Activated CD8-positive, alpha-beta T cell treated with anti-CD3 and anti-CD28 coated beads, Interleukin-2, amount 10 ng/mL, durations not matched to agents 7 days and 5 days (primary cell): ENCODE measurements at regions not wholly inside any gene's neighbourhood (a gene's known extent, or its start where the extent isn't known, plus 50 kb on each side); places are given as distances from the start of the nearest gene placed in this dataset.
"Not testable (repeated sequence)": the region's sequence is repeated elsewhere in the genome, so short reads cannot be mapped to it uniquely, and the experiment has no call there.

Source experiments
- ATAC-seq: fragments of 150-1000 bp; cut with Tn5 transposase; one replicate; pipeline ENCODE4 v1.10.0; 2021; ENCODE audit warnings: moderate library complexity
- CTCF ChIA-PET: fragments of 350-600 bp; sonication (Branson Sonifier 250); formaldehyde crosslinking; loops from one replicate; lab custom pipeline; 2021; ENCODE audit warnings: antibody characterized with exemption; lab: Charles Lee
- POLR2A ChIA-PET: fragments of 350-600 bp; sonication (Branson Sonifier 250); formaldehyde crosslinking; loops from one replicate; lab custom pipeline; 2021; ENCODE audit warnings: antibody characterized with exemption; lab: Charles Lee
- DNase-seq: peaks from one replicate; pipeline ENCODE4 v3.0.0-alpha.2; 2020
- H3K27ac Mint-ChIP-seq: one replicate; pipeline ENCODE4 v1.8.0; 2021; ENCODE audit warnings: mild to moderate bottlenecking, mixed read lengths
- H3K27me3 Mint-ChIP-seq: one replicate; pipeline ENCODE4 v1.8.0; 2021; ENCODE audit warnings: low read depth, mixed read lengths
- H3K36me3 Mint-ChIP-seq: one replicate; pipeline ENCODE4 v1.8.0; 2021; ENCODE audit warnings: low read depth, mixed read lengths
- H3K4me1 Mint-ChIP-seq: one replicate; pipeline ENCODE4 v1.8.0; 2021; ENCODE audit warnings: low read depth, mixed read lengths
- H3K4me3 Mint-ChIP-seq: one replicate; pipeline ENCODE4 v1.8.0; 2021; ENCODE audit warnings: mild to moderate bottlenecking, mixed read lengths
- H3K9me3 Mint-ChIP-seq: one replicate; pipeline ENCODE4 v1.8.0; 2022; ENCODE audit warnings: mixed read lengths; ENCODE audit not compliant: insufficient read depth

- CTCF ChIA-PET = no interaction called here
- Mint-ChIP-seq H3K27me3 (no peaks in the 10 kb centered on the region), H3K4me1 (no peaks in the 10 kb centered on the region), H3K4me3 (no peak overlapping the region), H3K36me3 (no peaks in the 10 kb centered on the region), H3K9me3 (no peaks in the 10 kb centered on the region), H3K27ac (no peak overlapping the region)
- ATAC-seq = no peak
- POLR2A ChIA-PET = no interaction called here
- DNase-seq = no peak
Measured at GRCh38 chr1:5781079-5781478, 211.1 kb downstream of the NPHP4 start.

GRCh38 chr1:5780324-5780716, 211.9 kb downstream of the NPHP4 start:
- CTCF ChIA-PET = no interaction called here
- DNase-seq = no peak
- H3K4me3 Mint-ChIP-seq = no peak overlapping the region

GRCh38 chr1:5779608-5780323, 212.5 kb downstream of the NPHP4 start:
- Mint-ChIP-seq H3K27ac (no peak overlapping the region), H3K36me3 (no peaks in the 10 kb centered on the region), H3K27me3 (no peaks in the 10 kb centered on the region), H3K4me3 (no peak overlapping the region), H3K4me1 (no peaks in the 10 kb centered on the region), H3K9me3 (no peaks in the 10 kb centered on the region)
- no peak for ATAC-seq
- CTCF ChIA-PET = no interaction called here
- DNase-seq = no peak
- POLR2A ChIA-PET = no interaction called here

More at GRCh38 chr1:5780324-5780716, 211.9 kb downstream of the NPHP4 start:
- H3K4me1 Mint-ChIP-seq = no peaks in the 10 kb centered on the region
- no peaks in the 10 kb centered on the region for H3K36me3 Mint-ChIP-seq
- POLR2A ChIA-PET = no interaction called here
- H3K27ac Mint-ChIP-seq = no peak overlapping the region
- no peaks in the 10 kb centered on the region for H3K9me3 Mint-ChIP-seq
- ATAC-seq = no peak
- H3K27me3 Mint-ChIP-seq = no peaks in the 10 kb centered on the region

GRCh38 chr1:5776035-5776550, 216.1 kb downstream of the NPHP4 start:
- CTCF ChIA-PET = no interaction called here
- H3K36me3 Mint-ChIP-seq = no peaks in the 10 kb centered on the region
- POLR2A ChIA-PET = no interaction called here

GRCh38 chr1:5774019-5774418, 218.2 kb downstream of the NPHP4 start:
- POLR2A ChIA-PET = no interaction called here
- DNase-seq = no peak
- Mint-ChIP-seq H3K27ac (no peak overlapping the region), H3K36me3 (no peaks in the 10 kb centered on the region), H3K27me3 (peaks cover 9% of the 10 kb centered on the region), H3K4me1 (peaks cover 2% of the 10 kb centered on the region), H3K4me3 (no peak overlapping the region), H3K9me3 (no peaks in the 10 kb centered on the region)
- CTCF ChIA-PET = no interaction called here
- no peak for ATAC-seq

More at GRCh38 chr1:5776035-5776550, 216.1 kb downstream of the NPHP4 start:
- ATAC-seq = no peak
- H3K4me1 Mint-ChIP-seq = peaks cover 1% of the 10 kb centered on the region
- H3K4me3 Mint-ChIP-seq = no peak overlapping the region
- DNase-seq = no peak
- peaks cover 3% of the 10 kb centered on the region for H3K27me3 Mint-ChIP-seq
- no peak overlapping the region for H3K27ac Mint-ChIP-seq
- no peaks in the 10 kb centered on the region for H3K9me3 Mint-ChIP-seq

- no peaks in the 10 kb centered on the region for H3K9me3 Mint-ChIP-seq
- H3K4me1 Mint-ChIP-seq = peaks cover 2% of the 10 kb centered on the region
- no peak overlapping the region for H3K4me3 Mint-ChIP-seq
- ChIA-PET CTCF (no interaction called here), POLR2A (no interaction called here)
- DNase-seq (no peak), ATAC-seq (no peak)
- no peaks in the 10 kb centered on the region for H3K36me3 Mint-ChIP-seq
- peaks cover 9% of the 10 kb centered on the region for H3K27me3 Mint-ChIP-seq
- H3K27ac Mint-ChIP-seq = no peak overlapping the region
Measured at GRCh38 chr1:5771788-5772187, 220.4 kb downstream of the NPHP4 start.

GRCh38 chr1:5770981-5771765, 221.1 kb downstream of the NPHP4 start:
- H3K27ac Mint-ChIP-seq = no peak overlapping the region
- H3K27me3 Mint-ChIP-seq = peaks cover 9% of the 10 kb centered on the region
- no peak for ATAC-seq
- no peaks in the 10 kb centered on the region for H3K9me3 Mint-ChIP-seq
- CTCF ChIA-PET = no interaction called here
- DNase-seq = no peak
- peaks cover 2% of the 10 kb centered on the region for H3K4me1 Mint-ChIP-seq
- H3K4me3 Mint-ChIP-seq = no peak overlapping the region
- no peaks in the 10 kb centered on the region for H3K36me3 Mint-ChIP-seq
- POLR2A ChIA-PET = no interaction called here

- Mint-ChIP-seq H3K27me3 (peaks cover 9% of the 10 kb centered on the region), H3K27ac (no peak overlapping the region), H3K9me3 (no peaks in the 10 kb centered on the region), H3K4me1 (peaks cover 2% of the 10 kb centered on the region), H3K36me3 (no peaks in the 10 kb centered on the region), H3K4me3 (no peak overlapping the region)
- ATAC-seq = no peak
- no peak for DNase-seq
- POLR2A ChIA-PET = no interaction called here
- CTCF ChIA-PET = no interaction called here
Measured at GRCh38 chr1:5769760-5770159, 222.5 kb downstream of the NPHP4 start.

DNA sequence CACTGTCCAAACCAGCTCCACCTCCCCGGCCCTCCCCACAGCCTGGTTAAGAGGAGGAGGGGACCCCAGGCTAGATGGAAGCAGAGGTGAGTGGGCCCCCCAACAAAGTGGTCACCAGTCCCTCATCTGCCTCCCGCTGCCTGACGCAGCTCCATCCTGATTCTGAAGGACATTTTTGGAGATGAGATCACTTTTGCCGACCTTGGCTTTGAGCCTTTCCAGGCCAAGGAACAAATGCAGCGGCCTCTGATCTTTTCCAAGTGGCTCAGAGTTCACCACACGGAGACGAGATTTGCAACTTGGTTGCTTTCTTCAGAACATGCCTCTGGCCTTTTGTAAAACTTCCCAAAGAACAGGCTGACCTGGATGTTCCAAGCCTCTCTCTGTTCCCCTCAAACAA, 223.1 kb downstream of the NPHP4 start:
- DNase-seq = no peak
- Mint-ChIP-seq H3K36me3 (no peaks in the 10 kb centered on the region), H3K4me1 (peaks cover 2% of the 10 kb centered on the region), H3K9me3 (peaks cover 3% of the 10 kb centered on the region), H3K27me3 (peaks cover 9% of the 10 kb centered on the region), H3K27ac (no peak overlapping the region), H3K4me3 (no peak overlapping the region)
- ChIA-PET POLR2A (no interaction called here), CTCF (no interaction called here)
- no peak for ATAC-seq

- Mint-ChIP-seq H3K4me1 (peaks cover 2% of the 10 kb centered on the region), H3K9me3 (peaks cover 11% of the 10 kb centered on the region), H3K36me3 (no peaks in the 10 kb centered on the region), H3K27ac (no peak overlapping the region), H3K27me3 (peaks cover 9% of the 10 kb centered on the region), H3K4me3 (no peak overlapping the region)
- DNase-seq = no peak
- CTCF ChIA-PET = no interaction called here
- POLR2A ChIA-PET = no interaction called here
- ATAC-seq = no peak
Measured at GRCh38 chr1:5768014-5768413, 224.2 kb downstream of the NPHP4 start.

- H3K27ac Mint-ChIP-seq, ATAC-seq, H3K36me3 Mint-ChIP-seq, POLR2A ChIA-PET, CTCF ChIA-PET, H3K4me3 Mint-ChIP-seq, H3K27me3 Mint-ChIP-seq, H3K4me1 Mint-ChIP-seq, DNase-seq: not testable (repeated sequence)
- peaks cover 11% of the 10 kb centered on the region for H3K9me3 Mint-ChIP-seq
Measured at GRCh38 chr1:5766996-5767395, 225.2 kb downstream of the NPHP4 start.
